K562 (cell line): ENCODE measurements at regions not wholly inside any gene's neighbourhood (a gene's known extent, or its start where the extent isn't known, plus 50 kb on each side); places are given as distances from the start of the nearest gene placed in this dataset.

Experiments used
- ATAC-seq: fragments of 200-7000 bp; cut with Tn5 transposase; 3 replicates; pipeline ENCODE4 v1.9.1; 2020; ENCODE audit warnings: moderate library complexity
- BruUV-seq: library from RNA; stranded (reverse); fragments of 400-500 nt; replicated peaks from 2 replicates; lab custom pipeline; 2021; lab: Mats Ljungman, UMichigan
- CTCF ChIA-PET: fragments of 300-600 bp; formaldehyde crosslinking; extraction: SDS; loops from one replicate; lab custom pipeline; 2021; ENCODE audit warnings: low intra/inter-chr PET ratio; lab: Yijun Ruan, JAX
- POLR2A ChIA-PET: fragments of 300-600, 350-650 bp; sonication (Branson Sonifier 250); formaldehyde crosslinking; extraction: SDS; loops from one replicate; lab custom pipeline; 2021; ENCODE audit warnings: antibody characterized with exemption, inconsistent platforms; lab: Yijun Ruan, JAX
- DNase-seq, 4 experiments: peaks; one replicate each; pipeline versions ENCODE4 v3.0.0 to v3.0.0-alpha.2; 2011 to 2018; ENCODE audit warnings: low spot score in 3 of 4, mixed read lengths in 3 of 4; ENCODE audit errors: extremely low read depth in 1 of 4
- FAIRE-seq: peaks from 2 replicates; lab custom pipeline; 2011; peaks lifted over from hg19 to GRCh38; lab: Jason Lieb, UNC
- H2AFZ ChIP-seq: 2 replicates; pipeline ENCODE4 v1.6.0; 2011; ENCODE audit warnings: low read depth, low read length, control low read depth, inconsistent platforms
- H3K27ac ChIP-seq: fragments of 200-600 bp; 3 replicates; pipeline ENCODE4 v1.8.0; 2011; ENCODE audit warnings: low read depth, mild to moderate bottlenecking, control low read depth, inconsistent platforms, low read length, moderate library complexity, mixed read lengths; ENCODE audit errors: extremely low read depth
- H3K27me3 ChIP-seq, 2 experiments: fragments of 300-600 bp in 1 of 2; 2 replicates in 1 of 2; 3 replicates in 1 of 2; pipeline versions ENCODE4 v1.6.0 to v1.8.0; 2011; ENCODE audit warnings: inconsistent platforms in 2 of 2, low read length in 2 of 2, mild to moderate bottlenecking in 1 of 2, mixed read lengths in 1 of 2, moderate library complexity in 1 of 2; ENCODE audit not compliant: control insufficient read depth in 2 of 2, insufficient read depth in 2 of 2
- H3K36me3 ChIP-seq: fragments of 300-600 bp; 3 replicates; pipeline ENCODE4 v1.8.0; 2011; ENCODE audit warnings: mild to moderate bottlenecking, low read length, inconsistent platforms; ENCODE audit not compliant: control insufficient read depth, insufficient read depth
- H3K4me1 ChIP-seq, 2 experiments: fragments of 200-600 bp in 1 of 2; replicated peaks in 1 of 2; 2 replicates in 1 of 2; 3 replicates in 1 of 2; pipeline versions ENCODE4 v1.5.1 to v1.8.0; 2011; ENCODE audit warnings: inconsistent platforms in 2 of 2, low read length in 2 of 2, mild to moderate bottlenecking in 1 of 2, mixed read lengths in 1 of 2, moderate library complexity in 1 of 2; ENCODE audit not compliant: control insufficient read depth in 2 of 2, insufficient read depth in 2 of 2
- H3K4me2 ChIP-seq: 2 replicates; pipeline ENCODE4 v1.6.1; 2011; ENCODE audit warnings: low read length, control low read depth, inconsistent platforms, mixed read lengths; ENCODE audit not compliant: insufficient read depth
- H3K4me3 ChIP-seq: fragments of 200-600 bp; sonication (generic), shearing (Covaris generic); 2 replicates; pipeline ENCODE4 v1.5.1; 2016; ENCODE audit warnings: control low read depth, inconsistent platforms
- H3K79me2 ChIP-seq: fragments of 200-600 bp; 3 replicates; pipeline ENCODE4 v1.8.0; 2011; ENCODE audit warnings: low read length, inconsistent platforms; ENCODE audit not compliant: control insufficient read depth, insufficient read depth
- H3K9ac ChIP-seq, 2 experiments: 2 replicates each; pipeline versions ENCODE4 v1.6.0 to v1.6.1; 2011; ENCODE audit warnings: low read depth in 2 of 2, low read length in 2 of 2, control low read depth in 1 of 2, inconsistent platforms in 1 of 2, mild to moderate bottlenecking in 1 of 2, mixed read lengths in 1 of 2; ENCODE audit not compliant: insufficient read depth in 1 of 2
- H3K9me1 ChIP-seq: one replicate; pipeline ENCODE4 v1.6.0; 2011; ENCODE audit warnings: inconsistent platforms, mild to moderate bottlenecking, low read length, moderate library complexity; ENCODE audit not compliant: control insufficient read depth, insufficient read depth
- H3K9me3 ChIP-seq: replicated peaks from 2 replicates; pipeline ENCODE4 v1.5.1; 2011; ENCODE audit warnings: low read depth, low read length, inconsistent platforms; ENCODE audit not compliant: control insufficient read depth, insufficient read depth
- H4K20me1 ChIP-seq: replicated peaks from 2 replicates; pipeline ENCODE4 v1.6.1; 2011; ENCODE audit warnings: low read length, inconsistent platforms, mixed read lengths; ENCODE audit not compliant: control insufficient read depth, insufficient read depth
- HBP1 ChIP-seq: fragments of 450-650 bp; formaldehyde crosslinking; IDR thresholded peaks from 2 replicates; pipeline ENCODE4 v1.4.0; 2022; ENCODE audit warnings: missing genetic modification characterization
- HOXB6 ChIP-seq: fragments of 250-450 bp; sonication (Bioruptor Pico); IDR thresholded peaks from 2 replicates; pipeline ENCODE4 v1.5.1; 2022; ENCODE audit warnings: mild to moderate bottlenecking, borderline replicate concordance
- MEF2D ChIP-seq: conservative IDR thresholded peaks from 2 replicates; pipeline ENCODE4 v1.6.1; 2016; ENCODE audit warnings: low read depth, missing genetic modification characterization, missing compliant biosample characterization
- SIN3A ChIP-seq, 2 experiments: fragments of 150-350 bp in 1 of 2; IDR thresholded peaks; 2 replicates each; pipeline ENCODE4 v1.6.1; 2011 to 2016; ENCODE audit warnings: borderline replicate concordance in 2 of 2, low read depth in 2 of 2, low read length in 2 of 2, mild to moderate bottlenecking in 2 of 2, moderate library complexity in 2 of 2; ENCODE audit not compliant: control insufficient read depth in 1 of 2
- SNAPC5 ChIP-seq: fragments of 250-450 bp; sonication (Bioruptor Pico); IDR thresholded peaks from 2 replicates; pipeline ENCODE4 v1.8.0; 2021; ENCODE audit warnings: moderate library complexity, mild to moderate bottlenecking, inconsistent platforms
- STAT6 ChIP-seq: sonication (generic); formaldehyde crosslinking; IDR thresholded peaks from 2 replicates; pipeline ENCODE4 v1.8.1; 2023; ENCODE audit warnings: mild to moderate bottlenecking, missing genetic modification reagents
- ZNF224 ChIP-seq: sonication (generic); formaldehyde crosslinking; IDR thresholded peaks from 2 replicates; pipeline ENCODE4 v1.8.0; 2022; ENCODE audit warnings: mild to moderate bottlenecking, missing genetic modification reagents
- ZNF232 ChIP-seq: sonication (generic); formaldehyde crosslinking; IDR thresholded peaks from 2 replicates; pipeline ENCODE4 v1.8.0; 2022; ENCODE audit warnings: mild to moderate bottlenecking, missing genetic modification reagents
- ZNF324 ChIP-seq: fragments of 250-450 bp; sonication (Bioruptor Pico); IDR thresholded peaks from 2 replicates; pipeline ENCODE4 v1.4.0; 2020; ENCODE audit warnings: mild to moderate bottlenecking
- ZNF764 ChIP-seq: fragments of 250-450 bp; sonication (Bioruptor Pico); IDR thresholded peaks from 2 replicates; pipeline ENCODE4 v1.4.0; 2020; ENCODE audit warnings: low read depth, mild to moderate bottlenecking, moderate library complexity
- WGBS: fragments of 100-300 bp; shearing (Covaris generic); methylation state at CpG from one replicate; pipeline ENCODE4 v1.1.6; 2016; ENCODE audit warnings: low coverage, mixed read lengths; ENCODE audit not compliant: insufficient coverage; ENCODE audit errors: missing lambda C conversion rate; 5-methylcytosine and 5-hydroxymethylcytosine counted together
- in situ Hi-C: fragments of 300-500 bp; cut with MboI; formaldehyde crosslinking; loops from 4 replicates; pipeline ENCODE4 v1.15.0; 2018; ENCODE audit warnings: inconsistent platforms, mixed read lengths
- intact Hi-C: fragments of 100-400 bp; cut with micrococcal nuclease; formaldehyde crosslinking; loops from 2 replicates; pipeline ENCODE4 v1.14.2; 2022

- no peak overlapping the region for H3K4me3 ChIP-seq
- no peak overlapping the region for H3K27ac ChIP-seq
- ATAC-seq (no peak), DNase-seq (no peak), FAIRE-seq (no peak)
- no peaks in the 10 kb centered on the region for H3K27me3 ChIP-seq
- 0% methylated on average over 1 of the region's 1 CpG for WGBS
- no TSS peak for BruUV-seq
- no peak overlapping the region for H2AFZ ChIP-seq
- H3K79me2 ChIP-seq, result no peaks in the 10 kb centered on the region
- in situ Hi-C loops (no loop called here), intact Hi-C loops (no loop called here)
- no peak overlapping the region for H3K9ac ChIP-seq
- no peaks in the 10 kb centered on the region for H3K4me1 ChIP-seq
- H4K20me1 ChIP-seq, result no peaks in the 10 kb centered on the region
- no peaks in the 10 kb centered on the region for H3K9me1 ChIP-seq
- H3K36me3 ChIP-seq, result no peaks in the 10 kb centered on the region
- H3K9me3 ChIP-seq, result no peaks in the 10 kb centered on the region
- POLR2A ChIA-PET, result interaction anchor here (0.6 kb wide), 1 partner anchor 18 kb away, joined by 3 read pairs; no protein-coding TSS in a partner anchor
- CTCF ChIA-PET, result no interaction called here
- no peak for TF ChIP-seq HOXB6 (CRISPR knock-in tag)
- TF ChIP-seq SNAPC5, result no peak
- no peak for TF ChIP-seq ZNF232 (CRISPR knock-in tag)
- no peak for TF ChIP-seq ZNF764 (CRISPR knock-in tag)
- no peak for TF ChIP-seq ZNF324 (CRISPR knock-in tag)
- TF ChIP-seq STAT6 (CRISPR knock-in tag), result no peak
- TF ChIP-seq MEF2D (tag), result no peak
- TF ChIP-seq ZNF224, result no peak
- TF ChIP-seq SIN3A (IDR thresholded peaks at IDR 0.05; ENCODE audit: borderline replicate concordance in 2 of 2, control insufficient read depth in 1 of 2, low read depth in 2 of 2, low read length in 2 of 2), result no peak
- no peak for TF ChIP-seq HBP1 (CRISPR knock-in tag)
- no peak overlapping the region for H3K4me2 ChIP-seq
These were observed 408.1 kb upstream of the ZNF608 start for GRCh38 chr5:125154301-125155110.
